MCF 10A (cell line): ENCODE measurements at regions not wholly inside any gene's neighbourhood (a gene's known extent, or its start where the extent isn't known, plus 50 kb on each side); places are given as distances from the start of the nearest gene placed in this dataset.

ENCODE experiments used
- BruUV-seq: library from RNA; stranded (reverse); fragments of 400-500 nt; replicated peaks from 2 replicates; lab custom pipeline; 2021; lab: Mats Ljungman, UMichigan
- CTCF ChIA-PET: fragments of 300-600 bp; sonication (Branson Sonifier 250); formaldehyde crosslinking; extraction: SDS; loops from one replicate; lab custom pipeline; 2021; ENCODE audit warnings: antibody characterized with exemption, inconsistent platforms; lab: Yijun Ruan, JAX
- POLR2A ChIA-PET: fragments of 300-600, 350-650 bp; sonication (Branson Sonifier 250); formaldehyde crosslinking; extraction: SDS; loops from one replicate; lab custom pipeline; 2020; ENCODE audit warnings: antibody characterized with exemption, inconsistent platforms; lab: Yijun Ruan, JAX
- DNase-seq: peaks from one replicate; pipeline ENCODE4 v3.0.0-alpha.2; 2018; ENCODE audit not compliant: unreplicated experiment
- H3K27ac Mint-ChIP-seq: one replicate; pipeline ENCODE4 v1.8.0; 2022; ENCODE audit warnings: mild to moderate bottlenecking, low read depth, mixed read lengths; ENCODE audit not compliant: unreplicated experiment
- H3K27me3 Mint-ChIP-seq: one replicate; pipeline ENCODE4 v1.8.0; 2022; ENCODE audit warnings: mixed read lengths; ENCODE audit not compliant: insufficient read depth, unreplicated experiment
- H3K36me3 Mint-ChIP-seq: one replicate; pipeline ENCODE4 v1.8.0; 2022; ENCODE audit warnings: mild to moderate bottlenecking, moderate library complexity, mixed read lengths; ENCODE audit not compliant: insufficient read depth, unreplicated experiment
- H3K4me1 Mint-ChIP-seq: one replicate; pipeline ENCODE4 v1.8.0; 2022; ENCODE audit warnings: mixed read lengths; ENCODE audit not compliant: insufficient read depth, unreplicated experiment
- H3K4me3 Mint-ChIP-seq: one replicate; pipeline ENCODE4 v1.8.0; 2022; ENCODE audit warnings: mild to moderate bottlenecking, moderate library complexity, mixed read lengths; ENCODE audit not compliant: unreplicated experiment
- H3K9me3 Mint-ChIP-seq: one replicate; pipeline ENCODE4 v1.8.0; 2022; ENCODE audit warnings: mixed read lengths; ENCODE audit not compliant: unreplicated experiment
- CTCF ChIP-seq: fragments of 200-600 bp; IDR thresholded peaks from one replicate; pipeline ENCODE4 v1.8.0; 2022; ENCODE audit warnings: antibody characterized with exemption, mild to moderate bottlenecking; ENCODE audit not compliant: unreplicated experiment
- intact Hi-C: fragments of 100-400 bp; cut with micrococcal nuclease; formaldehyde crosslinking; loops from 2 replicates; pipeline ENCODE4 v1.14.1; 2022

GRCh38 chr5:23024470-23024869 is 171.3 kb upstream of the CDH12 start:
- no peak for DNase-seq
- CTCF ChIA-PET: interaction anchor here (0.9 kb wide), 1 partner anchor 10 kb away, joined by 3 read pairs; no protein-coding TSS in a partner anchor
- TF ChIP-seq CTCF: no peak
- BruUV-seq: no TSS peak
- H3K9me3 Mint-ChIP-seq: no peaks in the 10 kb centered on the region
- peaks cover 19% of the 10 kb centered on the region for H3K4me1 Mint-ChIP-seq
- no peaks in the 10 kb centered on the region for H3K27me3 Mint-ChIP-seq
- H3K27ac Mint-ChIP-seq: peak overlapping the region; percentile 78
- intact Hi-C loops: no loop called here
- POLR2A ChIA-PET: interaction anchor here (6.2 kb wide), 1 partner anchor 11 kb away, joined by 69 read pairs; no protein-coding TSS in a partner anchor
- H3K4me3 Mint-ChIP-seq: no peak overlapping the region
- H3K36me3 Mint-ChIP-seq: no peaks in the 10 kb centered on the region

- Mint-ChIP-seq H3K4me3 (no peak overlapping the region), H3K27ac (no peak overlapping the region), H3K36me3 (no peaks in the 10 kb centered on the region), H3K27me3 (no peaks in the 10 kb centered on the region), H3K4me1 (peaks cover 15% of the 10 kb centered on the region), H3K9me3 (no peaks in the 10 kb centered on the region)
- CTCF ChIA-PET: interaction anchor here (1.1 kb wide), 1 partner anchor 9 kb away, joined by 3 read pairs; no protein-coding TSS in a partner anchor
- intact Hi-C loops: loop anchor here (10.0 kb wide), 1 partner anchor 120 kb away; no protein-coding TSS in a partner anchor
- no TSS peak for BruUV-seq
- no peak for DNase-seq
- no peak for TF ChIP-seq CTCF
- POLR2A ChIA-PET: interaction anchor here (1.0 to 7.6 kb wide), 3 partner anchors 13 to 122 kb away, joined by 3 to 69 read pairs (median 4); no protein-coding TSS in a partner anchor
Measured at GRCh38 chr5:23014825-23015224, 161.7 kb upstream of the CDH12 start.

GRCh38 chr5:23014266-23014665 is 161.1 kb upstream of the CDH12 start:
- BruUV-seq: no TSS peak
- no peak for TF ChIP-seq CTCF
- H3K27ac Mint-ChIP-seq: no peak overlapping the region
- intact Hi-C loops: loop anchor here (10.0 kb wide), 1 partner anchor 119 kb away; no protein-coding TSS in a partner anchor
- H3K4me3 Mint-ChIP-seq: peak overlapping the region; percentile 10
- H3K36me3 Mint-ChIP-seq: no peaks in the 10 kb centered on the region
- ChIA-PET POLR2A (interaction anchor here (1.0 to 7.6 kb wide), 2 partner anchors 13 to 122 kb away, joined by 3 to 69 read pairs; no protein-coding TSS in a partner anchor), CTCF (interaction anchor here (1.1 kb wide), 1 partner anchor 10 kb away, joined by 3 read pairs; no protein-coding TSS in a partner anchor)
- H3K27me3 Mint-ChIP-seq: no peaks in the 10 kb centered on the region
- H3K4me1 Mint-ChIP-seq: peaks cover 15% of the 10 kb centered on the region
- DNase-seq: no peak
- H3K9me3 Mint-ChIP-seq: no peaks in the 10 kb centered on the region

GRCh38 chr5:23013395-23013998 is 160.4 kb upstream of the CDH12 start:
- Mint-ChIP-seq H3K4me1 (peaks cover 10% of the 10 kb centered on the region), H3K4me3 (peak overlapping the region; percentile 78), H3K27ac (peak overlapping the region; percentile 95), H3K36me3 (no peaks in the 10 kb centered on the region), H3K9me3 (no peaks in the 10 kb centered on the region), H3K27me3 (no peaks in the 10 kb centered on the region)
- peak; percentile 37 for DNase-seq
- no peak for TF ChIP-seq CTCF
- ChIA-PET CTCF (no interaction called here), POLR2A (interaction anchor here (2.0 to 7.6 kb wide), 2 partner anchors 14 to 106 kb away, joined by 7 to 69 read pairs; no protein-coding TSS in a partner anchor)
- no TSS peak for BruUV-seq
- intact Hi-C loops: loop anchor here (10.0 kb wide), 1 partner anchor 119 kb away; no protein-coding TSS in a partner anchor
